HG02763 (cell line): ENCODE measurements at regions not wholly inside any gene's neighbourhood (a gene's known extent, or its start where the extent isn't known, plus 50 kb on each side); places are given as distances from the start of the nearest gene placed in this dataset.

ENCODE experiments used
- ATAC-seq: cut with Tn5 transposase; IDR thresholded peaks from one replicate; pipeline ENCODE4 v1.9.1; 2021; ENCODE audit warnings: mild to moderate bottlenecking, moderate library complexity; ENCODE audit not compliant: unreplicated experiment

DNA sequence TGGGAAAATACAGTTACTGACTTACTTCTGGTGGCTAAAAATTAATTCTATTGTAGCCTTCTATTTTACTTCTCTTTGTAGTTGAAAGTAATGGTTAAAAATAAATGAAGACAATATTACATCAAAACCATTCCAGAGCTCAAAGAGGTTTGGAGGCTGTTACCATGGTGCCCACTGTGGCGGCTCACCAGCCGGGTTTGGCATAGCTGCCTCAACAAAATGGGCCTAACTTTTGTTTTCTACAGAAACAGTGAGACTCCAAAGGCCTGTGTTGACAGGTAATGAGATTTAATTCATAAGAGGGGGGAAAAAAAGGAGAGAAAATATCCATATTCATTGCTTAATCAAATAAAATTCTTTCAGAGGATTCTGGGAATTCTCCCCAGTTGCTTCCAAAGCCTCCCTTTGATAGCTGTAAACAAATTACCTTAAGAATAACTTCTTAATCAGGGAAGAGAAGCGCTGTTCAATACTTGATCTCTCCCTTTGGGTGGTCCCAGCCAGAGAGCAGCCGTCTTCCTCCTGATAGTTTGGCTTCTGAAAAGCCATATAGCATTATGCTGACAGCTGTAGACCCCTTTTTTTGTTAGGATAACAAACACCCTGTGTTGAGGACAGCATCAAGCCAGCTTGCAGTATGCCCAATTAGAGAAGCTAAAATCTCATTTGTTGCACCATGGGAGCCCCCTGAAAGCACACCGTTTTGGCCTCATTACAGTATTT lies 266.8 kb downstream of the NEDD1 start:
- ATAC-seq: no peak

- ATAC-seq: no peak
These were observed 270.4 kb downstream of the NEDD1 start for GRCh38 chr12:97177481-97177880.

DNA sequence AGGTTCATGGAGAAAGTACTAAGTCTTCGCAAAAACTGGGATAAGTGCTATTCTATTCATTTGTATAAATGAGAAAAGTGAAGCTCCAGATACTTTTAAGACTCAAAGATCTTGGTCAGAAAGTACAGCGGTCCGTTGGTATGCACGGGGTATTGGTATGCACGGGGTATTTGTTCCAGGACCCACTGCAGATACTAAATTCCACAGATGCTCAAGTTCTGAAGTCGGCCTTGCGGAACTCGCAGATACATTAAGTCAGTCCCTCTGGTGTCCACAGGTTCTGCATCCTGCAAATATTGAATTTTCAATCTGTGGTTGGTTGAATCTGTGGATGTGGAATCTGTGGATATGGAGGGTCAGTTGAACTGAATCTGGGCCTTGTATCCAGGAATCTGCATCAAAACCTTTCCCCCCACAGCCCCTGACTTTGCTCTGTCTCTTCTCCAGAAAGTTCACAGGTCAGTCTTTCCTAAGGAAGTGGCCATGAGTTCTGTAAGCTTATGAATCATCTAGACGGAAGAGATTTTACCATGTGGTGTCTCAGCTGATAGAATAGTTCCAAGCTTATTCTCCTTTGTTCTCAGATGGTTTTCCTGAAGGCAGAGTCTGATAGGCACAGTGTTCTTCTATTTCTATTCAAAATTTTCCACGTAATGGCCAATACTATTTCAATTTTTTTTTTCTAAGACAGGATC lies 274.7 kb downstream of the NEDD1 start:
- ATAC-seq: no peak

- no peak for ATAC-seq
These were observed 275.7 kb downstream of the NEDD1 start for GRCh38 chr12:97182769-97183168.

GRCh38 chr12:97184127-97184773 lies 277.2 kb downstream of the NEDD1 start:
- ATAC-seq: no peak

DNA sequence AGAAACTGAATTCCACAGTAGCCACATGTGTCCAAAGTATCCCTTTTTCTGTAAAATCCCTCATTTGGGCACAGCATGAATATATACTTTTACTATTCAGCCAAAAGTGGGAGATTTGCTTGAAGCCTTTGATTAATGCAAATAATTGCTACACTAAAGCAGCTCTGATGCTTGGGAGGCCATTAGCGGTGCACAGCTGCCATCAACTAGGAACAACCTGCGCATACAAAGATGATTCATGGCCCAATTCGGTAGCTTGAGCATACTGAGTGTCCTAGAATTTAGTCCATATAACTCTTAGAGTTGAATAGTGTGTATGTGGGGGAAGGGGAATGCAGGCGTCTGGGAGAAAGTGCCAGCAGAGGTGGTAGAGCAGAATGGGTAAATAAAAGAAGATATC lies 277.0 kb upstream of the RMST start:
- no peak for ATAC-seq

DNA sequence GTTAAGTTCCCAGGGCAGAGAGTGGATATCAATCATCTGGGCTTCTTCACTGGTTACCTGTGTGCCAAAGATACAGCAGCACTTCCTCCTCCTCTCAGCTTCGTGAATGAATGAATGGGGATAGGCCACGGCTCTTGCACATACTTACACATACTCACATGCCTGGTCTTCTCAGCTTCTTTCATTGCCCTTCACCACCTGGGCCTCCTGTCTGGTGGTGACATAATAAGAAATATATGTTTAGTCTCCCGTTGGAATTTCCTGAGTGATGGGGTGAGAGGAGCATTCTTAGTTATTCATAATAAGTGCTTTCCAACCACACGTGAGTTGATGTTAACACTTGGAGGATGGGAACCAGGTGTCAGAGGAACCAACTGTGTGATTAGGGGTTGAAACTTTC lies 268.1 kb upstream of the RMST start:
- no peak for ATAC-seq

DNA sequence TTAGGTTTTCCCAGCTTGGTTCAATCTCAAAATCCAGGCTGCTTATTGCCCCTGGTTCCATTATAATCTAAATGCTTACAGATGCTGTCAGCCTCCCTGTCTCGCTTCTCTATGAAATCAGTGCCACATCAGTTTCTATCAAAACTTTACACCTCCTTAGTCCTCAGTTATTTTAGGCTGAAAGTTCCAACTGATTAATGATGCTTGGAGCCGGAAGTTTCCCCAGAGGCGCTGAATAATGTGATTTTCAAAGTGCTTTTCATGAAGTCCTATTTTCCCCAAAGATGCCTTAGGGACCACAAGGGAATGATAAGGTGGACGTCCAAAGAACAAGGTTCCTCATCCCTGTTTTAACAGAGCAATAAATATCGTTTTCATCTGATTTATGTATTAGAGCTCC lies 262.4 kb upstream of the RMST start:
- no peak for ATAC-seq

DNA sequence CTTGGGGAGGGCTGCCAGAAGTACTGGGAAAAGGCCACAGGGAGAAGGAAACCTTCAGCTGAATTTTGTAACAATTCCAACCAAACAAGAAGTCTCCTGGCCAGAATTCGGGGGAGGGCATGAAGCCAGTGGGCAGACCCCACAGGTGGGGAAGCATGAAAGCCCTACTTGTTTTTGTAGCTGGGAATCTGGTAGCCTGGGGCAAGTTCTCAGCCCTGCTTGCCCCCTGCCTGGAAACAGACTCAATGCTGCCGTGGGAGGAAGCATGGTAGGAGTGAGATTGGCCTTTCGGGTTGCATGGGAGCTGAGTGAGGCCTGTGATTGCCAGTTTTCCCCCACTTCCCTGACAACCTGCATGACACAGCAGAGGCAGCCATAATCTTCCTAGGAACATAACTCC lies 259.2 kb upstream of the RMST start:
- no peak for ATAC-seq

GRCh38 chr12:97209997-97210396 lies 252.6 kb upstream of the RMST start:
- ATAC-seq: no peak

GRCh38 chr12:97211416-97211930 lies 251.1 kb upstream of the RMST start:
- no peak for ATAC-seq

GRCh38 chr12:97216848-97217247 lies 245.8 kb upstream of the RMST start:
- no peak for ATAC-seq

GRCh38 chr12:97222391-97222790 lies 240.2 kb upstream of the RMST start:
- ATAC-seq: no peak

- ATAC-seq: no peak
These were observed 239.2 kb upstream of the RMST start for GRCh38 chr12:97223419-97223818.

GRCh38 chr12:97229004-97229403 lies 233.6 kb upstream of the RMST start:
- no peak for ATAC-seq

GRCh38 chr12:97235102-97235501 lies 227.5 kb upstream of the RMST start:
- ATAC-seq: no peak

DNA sequence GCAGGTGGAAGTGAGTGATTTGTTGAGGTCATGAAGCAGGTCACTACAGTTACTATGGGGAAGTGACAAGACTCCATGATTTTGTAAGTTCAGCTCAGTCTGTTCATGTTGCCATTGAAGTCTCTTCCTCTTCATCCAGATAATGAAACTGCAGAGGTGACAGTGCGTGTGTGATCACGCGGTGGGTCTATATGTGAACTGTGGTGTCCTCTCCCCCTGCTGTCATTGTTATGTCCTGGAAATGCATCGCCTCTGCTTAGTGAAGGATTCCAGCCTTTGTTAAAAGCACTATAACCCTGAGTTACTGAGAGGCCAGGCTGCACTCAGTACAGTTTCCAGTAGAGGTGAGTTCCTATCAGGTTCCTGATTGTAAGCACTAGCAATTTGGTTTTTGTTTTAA lies 216.2 kb upstream of the RMST start:
- no peak for ATAC-seq

DNA sequence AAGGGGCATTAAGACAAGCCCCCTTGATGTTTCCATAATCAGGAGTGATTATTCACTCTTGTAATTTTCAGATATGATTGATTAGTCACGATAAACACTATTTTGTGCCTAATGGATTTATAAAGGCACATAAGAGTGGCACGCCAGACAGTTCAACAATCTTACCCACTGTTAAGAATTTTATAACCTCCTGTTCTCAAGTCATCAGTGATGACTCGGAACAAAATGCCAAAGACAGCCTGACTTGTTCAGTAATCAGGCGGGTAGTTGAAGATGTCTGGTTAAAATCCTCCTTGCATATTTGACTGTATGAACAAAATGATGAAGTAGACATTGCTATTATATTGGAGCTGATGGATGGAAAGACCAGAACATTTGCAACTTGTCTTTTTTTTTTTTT lies 212.1 kb upstream of the RMST start:
- ATAC-seq: no peak

DNA sequence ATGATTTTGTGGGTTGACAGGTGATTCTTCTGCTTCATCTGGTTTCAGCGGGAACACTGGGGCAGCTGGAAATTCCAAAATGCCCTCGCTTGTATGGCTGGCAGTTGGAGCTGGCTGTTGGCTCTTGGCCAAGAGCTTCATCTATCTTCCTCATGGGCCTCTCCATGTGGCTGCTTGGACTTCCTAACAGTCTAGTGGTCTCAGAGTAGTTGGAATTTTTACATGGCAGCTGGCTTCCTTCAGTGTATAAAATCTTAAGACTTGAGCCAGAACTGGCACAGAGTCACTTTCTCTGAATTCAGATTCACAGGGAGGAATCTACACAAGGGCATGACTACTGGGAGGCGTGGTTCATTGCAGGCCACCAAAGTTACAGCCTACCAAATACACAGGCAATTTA lies 204.9 kb upstream of the RMST start:
- ATAC-seq: no peak

GRCh38 chr12:97259098-97259497 lies 203.5 kb upstream of the RMST start:
- no peak for ATAC-seq

DNA sequence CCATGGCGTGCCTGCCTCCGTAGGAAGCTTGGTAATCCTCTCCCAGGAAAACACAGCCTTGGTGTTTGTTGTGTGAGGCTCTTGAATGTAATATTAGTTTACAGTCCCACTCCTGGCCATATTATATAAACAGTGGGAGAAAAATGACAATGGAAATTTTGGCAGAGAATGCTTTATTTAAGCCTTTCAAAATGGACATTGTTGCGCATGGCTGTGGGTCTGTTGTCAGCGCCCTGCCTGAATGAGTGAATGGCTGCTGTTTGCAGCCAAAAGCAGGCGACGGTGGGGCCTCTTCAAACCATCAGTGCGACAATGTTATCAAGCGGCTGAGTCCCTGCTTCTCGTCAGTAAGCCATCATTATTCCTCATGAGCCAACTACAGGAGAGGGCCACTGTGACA lies 201.8 kb upstream of the RMST start:
- no peak for ATAC-seq

DNA sequence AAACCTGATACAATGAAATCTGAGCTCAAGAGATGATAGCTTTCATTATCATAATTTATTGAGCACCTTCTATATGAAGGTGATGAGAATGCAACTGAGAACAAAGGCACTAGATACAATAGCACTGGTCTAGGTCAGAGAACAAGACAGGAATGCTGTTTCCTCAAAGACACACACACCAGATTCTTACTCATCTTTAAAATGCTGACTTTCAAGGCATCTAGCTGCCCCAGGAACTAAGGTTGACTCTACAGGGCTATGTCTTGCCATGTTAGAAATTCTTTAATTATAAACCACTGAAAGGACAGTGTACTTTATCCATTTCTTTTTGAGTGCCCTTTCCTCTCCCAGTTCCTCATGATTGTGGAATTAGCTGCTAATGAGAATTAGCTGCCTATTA lies 195.4 kb upstream of the RMST start:
- ATAC-seq: no peak
